ENCODE measurements at regions not wholly inside any gene's neighbourhood (a gene's known extent, or its start where the extent isn't known, plus 50 kb on each side); places are given as distances from the start of the nearest gene placed in this dataset.

DNA sequence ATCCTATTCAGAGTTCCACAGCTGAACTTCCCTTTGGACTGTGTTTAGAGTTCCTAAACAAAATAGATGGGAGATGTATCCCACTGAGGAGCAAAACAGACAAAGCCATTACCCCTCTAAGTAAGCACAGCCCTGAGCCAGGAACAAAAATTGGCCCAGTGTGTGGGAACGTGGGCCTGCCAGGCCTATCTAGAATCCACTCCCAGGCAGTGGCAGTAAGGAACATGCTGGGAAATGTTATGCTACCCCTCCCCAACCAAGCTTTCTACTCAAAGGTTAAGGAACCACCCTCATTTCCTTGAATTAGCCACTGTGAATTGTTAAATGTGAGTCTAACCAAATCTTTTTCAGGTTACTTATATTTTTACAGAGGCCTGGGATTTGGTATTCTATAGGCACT is 405.1 kb upstream of the PTGER4 start:
- no peak for DNase-seq

GRCh38 chr5:40273936-40274335 is 405.8 kb upstream of the PTGER4 start:
- no peak for DNase-seq

GRCh38 chr5:40271476-40271875 is 408.2 kb upstream of the PTGER4 start:
- DNase-seq: no peak

DNA sequence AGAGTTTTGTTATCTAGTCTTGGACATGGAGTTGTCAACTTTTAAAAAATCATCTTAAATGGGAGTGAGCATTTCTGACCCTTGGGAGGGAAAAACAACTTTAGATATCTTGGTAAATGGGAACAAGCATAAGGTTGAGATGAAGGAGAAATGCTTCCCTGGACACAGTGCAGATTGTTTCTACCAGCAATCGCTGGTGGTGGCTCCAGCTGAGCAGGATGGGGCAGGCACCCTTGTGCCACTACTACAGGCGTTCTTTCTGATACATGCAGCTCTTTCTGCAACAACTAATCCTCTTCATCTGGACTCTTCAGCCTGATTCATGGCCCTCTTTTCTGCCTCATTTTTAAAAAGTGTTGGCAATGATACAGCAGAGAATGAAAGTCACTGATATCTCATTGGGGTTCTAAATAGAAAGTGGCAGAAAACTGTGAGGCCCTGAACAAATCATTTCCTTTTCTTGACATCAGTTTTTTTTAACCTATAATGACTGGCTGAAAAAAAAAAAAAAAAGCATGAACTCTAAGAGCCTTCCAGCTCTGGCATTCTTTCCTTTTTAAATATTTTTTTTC is 409.4 kb upstream of the PTGER4 start:
- DNase-seq: no peak

- DNase-seq: no peak
These were observed 411.6 kb upstream of the PTGER4 start for GRCh38 chr5:40268088-40268487.

DNA sequence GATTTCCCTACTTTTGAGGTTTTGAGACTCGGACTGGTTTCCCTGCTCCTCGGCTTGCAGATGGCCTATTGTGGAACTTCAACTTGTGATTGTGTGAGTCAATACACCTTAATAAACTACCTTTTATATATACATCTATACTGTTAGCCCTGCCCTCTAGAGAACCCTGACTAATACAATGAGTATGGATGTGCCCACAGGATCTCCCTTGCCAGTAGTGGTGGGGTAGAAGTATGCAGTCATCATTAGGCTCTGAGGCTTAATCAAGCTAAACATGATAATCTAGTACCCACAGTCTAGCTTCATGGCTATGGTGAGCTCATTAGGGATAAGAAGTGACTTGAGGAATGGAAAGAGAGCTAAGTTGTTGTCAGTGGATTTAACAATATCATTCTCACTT is 412.8 kb upstream of the PTGER4 start:
- DNase-seq: no peak

- DNase-seq: no peak
These were observed 417.7 kb upstream of the PTGER4 start for GRCh38 chr5:40261984-40262383.

- DNase-seq: no peak
These were observed 419.4 kb upstream of the PTGER4 start for GRCh38 chr5:40260361-40260760.

GRCh38 chr5:40258222-40258621 is 421.5 kb upstream of the PTGER4 start:
- no peak for DNase-seq

DNA sequence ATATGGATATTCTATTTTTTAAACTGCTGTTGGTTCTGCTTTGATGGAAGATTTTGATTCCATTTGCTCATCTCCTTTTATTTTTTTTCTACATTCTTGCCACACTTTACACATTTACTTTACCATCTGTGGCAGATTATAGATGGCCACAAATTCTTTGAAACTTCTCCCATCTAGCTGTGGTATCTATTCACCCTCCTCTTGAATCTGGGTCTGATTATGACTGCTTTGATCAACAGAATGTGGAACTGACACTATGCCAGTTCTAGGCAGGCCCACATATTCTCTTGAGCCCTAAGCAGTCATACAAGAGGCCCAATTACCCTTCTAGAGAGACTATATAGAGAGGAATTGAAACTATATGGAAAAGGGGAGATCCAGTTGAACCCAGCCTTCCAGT is 439.0 kb upstream of the PTGER4 start:
- no peak for DNase-seq

DNA sequence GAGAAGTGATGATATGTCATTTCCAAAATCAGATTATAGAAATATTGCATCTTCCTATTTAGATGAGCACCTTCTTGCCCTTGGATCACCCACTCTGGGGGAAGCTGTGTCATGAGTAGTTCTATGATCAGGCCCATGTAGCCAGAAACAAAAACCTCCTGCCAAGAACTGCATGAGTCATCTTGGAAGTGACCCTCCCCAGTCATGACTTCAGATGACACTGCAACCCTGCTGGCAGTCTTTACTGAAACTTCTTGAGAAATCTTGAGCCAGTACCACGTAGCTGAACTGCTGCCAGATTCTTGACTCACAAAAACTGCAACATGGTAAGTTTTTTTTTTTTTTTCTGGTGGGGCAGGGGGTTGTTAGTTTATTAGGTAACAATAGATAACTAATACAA is 439.6 kb upstream of the PTGER4 start:
- DNase-seq: peak; percentile 15

GRCh38 chr5:40238066-40238745 is 441.5 kb upstream of the PTGER4 start:
- no peak for DNase-seq

- no peak for DNase-seq
These were observed 444.0 kb upstream of the PTGER4 start for GRCh38 chr5:40235471-40236400.

DNA sequence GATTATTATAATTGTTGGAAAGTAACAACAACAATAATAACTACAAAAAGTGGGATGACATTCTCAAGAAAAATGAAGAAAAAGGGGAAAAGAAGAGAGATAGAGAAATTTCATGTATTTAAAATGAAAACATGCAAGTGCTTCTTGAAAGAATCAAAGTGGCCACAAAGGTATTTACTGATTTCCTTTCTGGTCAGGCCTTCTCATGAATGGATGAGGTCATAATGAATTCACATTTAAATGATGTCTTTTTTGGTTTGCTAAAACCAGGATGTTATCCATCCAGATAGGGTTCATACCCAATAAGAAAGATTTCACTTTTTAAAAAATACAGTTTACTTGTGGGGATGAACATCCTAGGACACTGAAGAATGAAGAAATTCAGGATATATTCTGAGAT is 446.4 kb upstream of the PTGER4 start:
- DNase-seq: no peak

DNA sequence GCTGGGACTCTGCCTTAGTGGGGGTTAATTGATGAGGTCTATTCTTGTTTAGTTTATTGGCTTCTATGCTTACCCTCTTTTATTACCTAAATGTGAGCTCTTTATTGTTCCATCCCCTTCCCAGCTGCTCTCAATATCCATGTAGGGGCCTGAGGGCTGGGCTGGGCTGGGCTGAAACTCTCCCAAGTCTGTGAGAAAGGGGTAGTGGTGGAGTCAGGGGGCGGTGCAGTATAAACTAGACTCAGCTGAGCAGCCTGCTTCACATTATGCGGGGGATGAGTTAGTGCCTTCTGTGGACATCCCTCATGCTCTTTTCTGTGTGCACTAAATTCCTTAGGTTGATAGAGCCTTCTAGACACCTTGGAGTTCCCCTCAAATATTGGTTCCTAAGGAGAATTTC is 451.8 kb upstream of the PTGER4 start:
- DNase-seq: no peak

GRCh38 chr5:40227366-40227765 is 452.3 kb upstream of the PTGER4 start:
- DNase-seq: no peak

DNA sequence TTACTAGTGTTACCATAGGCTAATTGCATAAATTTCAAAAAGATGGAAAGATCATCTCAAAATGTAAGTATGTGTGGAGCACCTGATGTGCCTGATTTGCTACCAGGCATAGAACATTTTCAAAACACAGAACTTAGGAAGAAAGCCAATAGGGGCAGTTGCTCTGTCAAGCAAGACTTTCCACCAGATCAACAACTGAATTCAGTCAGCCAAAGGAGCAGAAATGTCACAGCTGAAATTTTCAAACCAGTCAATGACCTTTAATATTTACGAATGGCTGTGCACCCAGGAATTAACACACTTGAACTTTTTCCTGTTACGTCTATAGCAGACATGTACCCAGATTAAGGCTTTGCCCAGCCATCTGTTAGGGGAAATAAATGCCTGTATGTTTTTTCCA is 452.8 kb upstream of the PTGER4 start:
- DNase-seq: no peak

DNA sequence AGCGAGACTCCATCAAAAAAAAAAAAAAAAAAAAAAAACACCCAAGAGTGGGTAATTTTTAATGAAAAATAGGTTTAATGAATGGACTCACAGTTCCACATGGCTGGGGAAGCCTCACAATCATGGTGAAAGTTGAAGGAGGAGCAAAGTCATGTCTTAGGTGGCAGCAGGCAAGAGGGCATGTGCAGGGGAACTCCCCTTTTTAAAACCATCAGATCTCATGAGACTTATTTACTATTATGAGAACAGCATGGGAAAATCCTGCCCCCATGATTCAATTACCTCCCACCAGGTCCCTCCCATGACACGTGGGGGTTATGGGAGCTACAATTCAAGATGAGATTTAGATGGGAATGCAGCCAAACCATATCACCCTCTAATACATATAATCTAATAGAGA is 454.6 kb upstream of the PTGER4 start:
- DNase-seq: peak; percentile 11

DNA sequence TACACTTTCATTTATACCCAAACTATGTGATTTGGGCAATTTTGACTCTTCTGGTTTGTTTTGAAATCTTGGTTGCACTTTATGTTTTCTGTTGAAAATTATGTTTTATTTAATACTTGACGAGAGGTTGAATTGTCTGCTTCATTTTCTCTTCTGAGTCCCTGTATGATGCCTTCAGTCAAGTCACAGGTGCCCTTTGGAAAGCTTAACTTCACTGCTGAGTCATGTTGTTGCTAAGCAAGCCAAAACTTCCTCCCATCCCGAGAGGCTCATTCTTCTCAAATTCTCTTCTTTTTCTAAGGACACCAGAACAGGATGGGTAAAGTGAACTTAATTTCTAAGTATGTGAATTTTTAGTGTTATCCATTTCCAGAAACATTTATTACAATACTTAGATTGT is 455.3 kb upstream of the PTGER4 start:
- DNase-seq: no peak

- no peak for DNase-seq
These were observed 455.8 kb upstream of the PTGER4 start for GRCh38 chr5:40223884-40224402.

DNA sequence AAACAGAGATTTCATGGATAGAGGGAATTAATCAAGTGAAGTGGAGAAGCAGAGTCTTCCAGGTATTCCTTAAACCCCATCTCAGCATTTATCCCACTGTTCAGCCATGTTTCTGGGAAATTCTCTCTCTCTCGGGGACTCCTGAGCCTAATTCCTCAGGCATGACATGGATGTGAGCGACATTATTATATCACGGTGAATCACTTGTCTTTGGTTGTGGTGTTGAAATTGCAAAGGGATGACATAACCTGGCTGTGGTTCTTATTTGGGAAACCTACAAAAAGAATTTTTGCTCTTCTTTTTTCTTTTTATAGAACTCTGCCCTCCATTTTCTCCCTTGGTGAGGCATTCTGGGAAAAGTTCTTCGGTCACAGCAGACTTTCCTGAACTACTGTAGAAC is 457.9 kb upstream of the PTGER4 start:
- no peak for DNase-seq

- DNase-seq: no peak
These were observed 458.5 kb upstream of the PTGER4 start for GRCh38 chr5:40221255-40221654.

DNA sequence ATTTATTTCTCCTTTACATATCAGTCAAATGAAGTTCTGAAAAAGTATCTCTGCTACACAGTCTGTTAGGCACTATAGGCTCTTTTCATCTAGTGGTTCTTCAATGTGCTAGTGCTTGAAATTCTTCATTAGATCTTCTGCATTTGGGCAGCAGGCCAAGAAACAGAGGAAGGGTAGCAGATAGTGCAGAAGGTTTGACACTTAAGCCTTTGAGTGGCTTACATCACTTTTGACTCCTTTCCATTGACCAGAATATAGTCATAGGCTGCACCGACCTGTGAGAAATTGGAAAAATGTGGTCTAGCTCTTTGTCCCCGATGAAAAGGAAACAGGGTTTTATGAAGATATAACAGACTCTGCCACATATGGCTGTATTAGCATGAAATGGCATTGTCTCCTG is 459.5 kb upstream of the PTGER4 start:
- DNase-seq: no peak

- DNase-seq: no peak
These were observed 462.2 kb upstream of the PTGER4 start for GRCh38 chr5:40217553-40217952.
